Immature natural killer cell (primary cell): ENCODE measurements at regions not wholly inside any gene's neighbourhood (a gene's known extent, or its start where the extent isn't known, plus 50 kb on each side); places are given as distances from the start of the nearest gene placed in this dataset.
"Not testable (repeated sequence)": the region's sequence is repeated elsewhere in the genome, so short reads cannot be mapped to it uniquely, and the experiment has no call there.

Experiments used
- DNase-seq, 3 donors: peaks; one replicate each; pipeline ENCODE4 v3.0.0; 2022; ENCODE audit warnings: mixed read lengths in 1 of 3
- H3K27ac Mint-ChIP-seq, 6 donors: one replicate each; pipeline ENCODE4 v1.8.0; 2020; ENCODE audit warnings: mixed read lengths in 6 of 6, mild to moderate bottlenecking in 5 of 6, inconsistent platforms in 4 of 6, moderate library complexity in 3 of 6
- H3K27me3 Mint-ChIP-seq, 3 donors: one replicate each; pipeline ENCODE4 v1.8.0; 2020 to 2021; ENCODE audit warnings: low read depth in 3 of 3, mild to moderate bottlenecking in 3 of 3, mixed read lengths in 3 of 3, moderate library complexity in 3 of 3, inconsistent platforms in 1 of 3
- H3K36me3 Mint-ChIP-seq, 3 donors: one replicate each; pipeline ENCODE4 v1.8.0; 2020; ENCODE audit warnings: mixed read lengths in 3 of 3, inconsistent platforms in 2 of 3, mild to moderate bottlenecking in 2 of 3
- H3K4me1 Mint-ChIP-seq, 2 donors: one replicate each; pipeline ENCODE4 v1.8.0; 2020; ENCODE audit warnings: inconsistent platforms in 2 of 2, mild to moderate bottlenecking in 2 of 2, mixed read lengths in 2 of 2, moderate library complexity in 1 of 2
- H3K4me3 Mint-ChIP-seq, 5 donors: one replicate each; pipeline ENCODE4 v1.8.0; 2020; ENCODE audit warnings: mild to moderate bottlenecking in 5 of 5, mixed read lengths in 5 of 5, inconsistent platforms in 3 of 5, moderate library complexity in 3 of 5
- H3K9me3 Mint-ChIP-seq, 6 donors: one replicate each; pipeline ENCODE4 v1.8.0; 2020; ENCODE audit warnings: mild to moderate bottlenecking in 6 of 6, mixed read lengths in 6 of 6, inconsistent platforms in 4 of 6, moderate library complexity in 3 of 6

- H3K27ac Mint-ChIP-seq = no peak overlapping the region
- no peak overlapping the region for H3K4me3 Mint-ChIP-seq
- DNase-seq = no peak
- H3K9me3 Mint-ChIP-seq = no peaks in the 10 kb centered on the region
- no peaks in the 10 kb centered on the region for H3K4me1 Mint-ChIP-seq
- no peaks in the 10 kb centered on the region for H3K36me3 Mint-ChIP-seq
- peaks cover 0 to 5% (median 4%) of the 10 kb centered on the region in 3 donors for H3K27me3 Mint-ChIP-seq
These were observed 89.8 kb upstream of the C1GALT1C1 start for GRCh38 chrX:120719622-120720021.

GRCh38 chrX:120718969-120719368 lies 89.1 kb upstream of the C1GALT1C1 start:
- Mint-ChIP-seq H3K9me3 (no peaks in the 10 kb centered on the region), H3K4me3 (no peak overlapping the region), H3K27ac (no peak overlapping the region), H3K4me1 (no peaks in the 10 kb centered on the region), H3K27me3 (peaks cover 0 to 5% (median 4%) of the 10 kb centered on the region in 3 donors), H3K36me3 (no peaks in the 10 kb centered on the region)
- DNase-seq = no peak

DNA sequence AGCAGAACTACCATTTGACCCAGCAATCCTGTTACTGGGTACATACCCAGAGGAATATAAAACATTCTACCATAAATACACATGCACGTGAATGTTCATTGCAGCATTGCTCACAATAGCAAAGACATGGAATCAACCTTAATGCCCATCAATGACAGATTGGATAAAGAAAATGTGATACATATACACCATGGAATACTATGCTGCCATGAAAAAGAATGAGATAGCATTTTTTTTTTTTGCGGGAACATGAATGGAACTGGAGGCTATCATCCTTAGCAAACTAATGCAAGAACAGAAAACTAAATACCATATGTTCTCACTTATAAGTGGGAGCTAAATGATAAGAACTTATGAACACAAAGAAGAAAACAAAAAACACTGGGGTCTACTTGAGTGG lies 72.5 kb upstream of the C1GALT1C1 start:
- H3K27me3 Mint-ChIP-seq, DNase-seq, H3K4me3 Mint-ChIP-seq, H3K36me3 Mint-ChIP-seq, H3K4me1 Mint-ChIP-seq, H3K9me3 Mint-ChIP-seq, H3K27ac Mint-ChIP-seq: not testable (repeated sequence)

DNA sequence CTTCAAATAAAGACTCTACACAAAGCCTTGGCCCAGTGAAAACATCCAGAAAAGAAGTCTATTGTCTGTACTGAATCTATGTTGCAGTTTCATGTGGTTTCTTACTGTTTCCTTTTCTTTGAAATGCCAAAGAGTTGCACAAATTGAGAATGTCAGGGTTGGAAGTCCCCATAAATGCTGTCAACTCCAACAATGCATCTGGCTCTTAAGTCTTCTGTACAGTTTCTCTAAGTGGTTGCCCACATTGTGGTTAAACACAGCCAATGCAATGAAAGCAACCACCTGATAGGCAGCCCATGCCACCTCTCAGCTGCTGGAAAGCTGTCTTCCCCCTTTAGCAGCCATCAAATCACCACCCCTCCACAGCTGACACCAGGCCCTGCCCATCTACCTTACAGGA lies 67.2 kb upstream of the C1GALT1C1 start:
- peak in 2 of 3 donors; percentile 3 to 5 for DNase-seq
- H3K27me3 Mint-ChIP-seq = peaks cover 0 to 12% (median 3%) of the 10 kb centered on the region in 3 donors
- H3K4me3 Mint-ChIP-seq = no peak overlapping the region
- no peak overlapping the region for H3K27ac Mint-ChIP-seq
- H3K4me1 Mint-ChIP-seq = peaks cover 0 to 10% of the 10 kb centered on the region in 2 donors
- H3K36me3 Mint-ChIP-seq = no peaks in the 10 kb centered on the region
- H3K9me3 Mint-ChIP-seq = peaks cover 0 to 8% (median 0%) of the 10 kb centered on the region in 6 donors

GRCh38 chrX:120692319-120692718 lies 62.5 kb upstream of the C1GALT1C1 start:
- peaks cover 4 to 7% (median 5%) of the 10 kb centered on the region in 3 donors for H3K27me3 Mint-ChIP-seq
- no peak overlapping the region for H3K27ac Mint-ChIP-seq
- H3K9me3 Mint-ChIP-seq = peaks cover 0 to 1% (median 0%) of the 10 kb centered on the region in 6 donors

GRCh38 chrX:120690941-120691340 lies 61.1 kb upstream of the C1GALT1C1 start:
- Mint-ChIP-seq H3K4me3 (no peak overlapping the region), H3K4me1 (no peaks in the 10 kb centered on the region), H3K27ac (no peak overlapping the region), H3K27me3 (peaks cover 3 to 6% (median 4%) of the 10 kb centered on the region in 3 donors), H3K36me3 (no peaks in the 10 kb centered on the region), H3K9me3 (no peaks in the 10 kb centered on the region)
- no peak for DNase-seq

More at GRCh38 chrX:120692319-120692718, 62.5 kb upstream of the C1GALT1C1 start:
- no peak for DNase-seq
- H3K4me1 Mint-ChIP-seq = peaks cover 0 to 8% of the 10 kb centered on the region in 2 donors
- H3K36me3 Mint-ChIP-seq = no peaks in the 10 kb centered on the region
- no peak overlapping the region for H3K4me3 Mint-ChIP-seq

DNA sequence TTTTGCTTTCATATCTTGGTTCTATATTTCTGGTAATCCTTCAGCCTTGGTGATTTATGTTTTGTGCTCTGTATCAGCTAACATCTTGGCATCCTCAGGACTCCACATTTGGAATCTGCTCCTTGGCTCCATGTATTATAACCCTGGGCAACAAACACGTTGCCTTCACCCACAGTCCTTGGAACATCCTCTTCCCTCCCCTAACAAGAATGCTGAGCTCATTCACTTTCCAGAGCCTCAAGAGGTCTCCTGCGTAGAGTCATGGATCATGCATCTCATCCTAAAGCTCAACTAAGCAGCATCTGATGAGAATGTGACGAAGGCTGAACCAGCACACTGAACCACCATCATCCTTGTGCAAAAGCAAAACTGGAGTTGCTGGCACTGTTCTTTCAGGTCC lies 60.5 kb upstream of the C1GALT1C1 start:
- Mint-ChIP-seq H3K4me1 (no peaks in the 10 kb centered on the region), H3K27me3 (peaks cover 3 to 6% (median 4%) of the 10 kb centered on the region in 3 donors), H3K36me3 (no peaks in the 10 kb centered on the region), H3K9me3 (no peaks in the 10 kb centered on the region), H3K4me3 (no peak overlapping the region), H3K27ac (no peak overlapping the region)
- DNase-seq = no peak

DNA sequence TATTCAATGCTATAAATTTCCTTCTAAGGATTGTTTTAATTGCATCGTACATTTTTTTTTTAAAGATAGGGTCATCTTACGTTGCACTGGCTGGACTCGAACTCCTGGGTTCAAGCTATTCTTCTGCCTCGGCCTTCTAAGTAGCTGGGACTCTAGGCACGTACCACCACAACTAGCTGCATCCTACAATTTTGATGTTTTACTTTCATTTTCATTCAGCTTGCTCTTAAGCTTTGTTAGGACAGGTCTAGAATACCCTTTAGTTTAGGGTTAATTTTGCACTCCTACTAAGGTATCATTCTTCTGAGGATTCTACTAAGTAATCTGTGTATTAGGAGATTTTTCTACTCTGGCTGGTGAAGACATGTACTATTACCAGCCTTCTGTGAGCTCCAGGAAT lies 50.2 kb upstream of the C1GALT1C1 start:
- H3K4me1 Mint-ChIP-seq = peaks cover 2 to 7% of the 10 kb centered on the region in 2 donors
- H3K36me3 Mint-ChIP-seq = no peaks in the 10 kb centered on the region
- H3K4me3 Mint-ChIP-seq = no peak overlapping the region
- no peaks in the 10 kb centered on the region for H3K27me3 Mint-ChIP-seq
- no peaks in the 10 kb centered on the region for H3K9me3 Mint-ChIP-seq
- no peak overlapping the region for H3K27ac Mint-ChIP-seq
- no peak for DNase-seq
